ENCODE measurements at regions not wholly inside any gene's neighbourhood (a gene's known extent, or its start where the extent isn't known, plus 50 kb on each side); places are given as distances from the start of the nearest gene placed in this dataset.
"Not testable (repeated sequence)": the region's sequence is repeated elsewhere in the genome, so short reads cannot be mapped to it uniquely, and the experiment has no call there.

- no peaks in the 10 kb centered on the region for H3K9me3 Mint-ChIP-seq
- H3K27me3 Mint-ChIP-seq = peaks cover 13% of the 10 kb centered on the region
- no peak overlapping the region for H3K4me3 Mint-ChIP-seq
- H3K4me1 Mint-ChIP-seq = no peaks in the 10 kb centered on the region
- H3K36me3 Mint-ChIP-seq = no peaks in the 10 kb centered on the region
- H3K27ac Mint-ChIP-seq = no peak overlapping the region
Measured at GRCh38 chr15:96183867-96184266, 146.6 kb upstream of the NR2F2 start.

- H3K27ac Mint-ChIP-seq = no peak overlapping the region
- H3K4me3 Mint-ChIP-seq = no peak overlapping the region
- H3K36me3 Mint-ChIP-seq = no peaks in the 10 kb centered on the region
- no peaks in the 10 kb centered on the region for H3K9me3 Mint-ChIP-seq
- H3K4me1 Mint-ChIP-seq = no peaks in the 10 kb centered on the region
- H3K27me3 Mint-ChIP-seq = peaks cover 13% of the 10 kb centered on the region
Measured at GRCh38 chr15:96184297-96184696, 146.2 kb upstream of the NR2F2 start.

- Mint-ChIP-seq H3K4me3 (no peak overlapping the region), H3K36me3 (no peaks in the 10 kb centered on the region), H3K4me1 (no peaks in the 10 kb centered on the region), H3K27me3 (peaks cover 11% of the 10 kb centered on the region), H3K9me3 (no peaks in the 10 kb centered on the region), H3K27ac (no peak overlapping the region)
Measured at GRCh38 chr15:96186105-96186504, 144.4 kb upstream of the NR2F2 start.

- no peak overlapping the region for H3K4me3 Mint-ChIP-seq
- H3K4me1 Mint-ChIP-seq = no peaks in the 10 kb centered on the region
- no peak overlapping the region for H3K27ac Mint-ChIP-seq
- H3K36me3 Mint-ChIP-seq = no peaks in the 10 kb centered on the region
- H3K9me3 Mint-ChIP-seq = no peaks in the 10 kb centered on the region
- peaks cover 6% of the 10 kb centered on the region for H3K27me3 Mint-ChIP-seq
Measured at GRCh38 chr15:96187341-96188305, 142.9 kb upstream of the NR2F2 start.

GRCh38 chr15:96197721-96198120, 132.8 kb upstream of the NR2F2 start:
- Mint-ChIP-seq H3K27me3 (peaks cover 20% of the 10 kb centered on the region), H3K4me3 (no peak overlapping the region), H3K4me1 (no peaks in the 10 kb centered on the region), H3K36me3 (no peaks in the 10 kb centered on the region), H3K27ac (no peak overlapping the region), H3K9me3 (peaks cover 11% of the 10 kb centered on the region)

GRCh38 chr15:96199111-96199510, 131.4 kb upstream of the NR2F2 start:
- Mint-ChIP-seq H3K4me1 (no peaks in the 10 kb centered on the region), H3K9me3 (peaks cover 16% of the 10 kb centered on the region), H3K4me3 (no peak overlapping the region), H3K27ac (no peak overlapping the region), H3K27me3 (peaks cover 20% of the 10 kb centered on the region), H3K36me3 (no peaks in the 10 kb centered on the region)

GRCh38 chr15:96200357-96200967, 130.0 kb upstream of the NR2F2 start:
- Mint-ChIP-seq H3K27ac (no peak overlapping the region), H3K9me3 (peaks cover 14% of the 10 kb centered on the region), H3K27me3 (peaks cover 20% of the 10 kb centered on the region), H3K4me1 (no peaks in the 10 kb centered on the region), H3K36me3 (no peaks in the 10 kb centered on the region), H3K4me3 (no peak overlapping the region)

GRCh38 chr15:96201696-96202095, 128.8 kb upstream of the NR2F2 start:
- H3K4me3 Mint-ChIP-seq = no peak overlapping the region
- no peaks in the 10 kb centered on the region for H3K36me3 Mint-ChIP-seq
- H3K9me3 Mint-ChIP-seq = peaks cover 11% of the 10 kb centered on the region
- no peaks in the 10 kb centered on the region for H3K4me1 Mint-ChIP-seq
- peaks cover 19% of the 10 kb centered on the region for H3K27me3 Mint-ChIP-seq
- no peak overlapping the region for H3K27ac Mint-ChIP-seq

- not testable (repeated sequence) for H3K27me3 Mint-ChIP-seq, H3K4me3 Mint-ChIP-seq, H3K36me3 Mint-ChIP-seq, H3K4me1 Mint-ChIP-seq, H3K27ac Mint-ChIP-seq
- peaks cover 11% of the 10 kb centered on the region for H3K9me3 Mint-ChIP-seq
Measured at GRCh38 chr15:96205588-96205987, 124.9 kb upstream of the NR2F2 start.

GRCh38 chr15:96207377-96208006, 123.0 kb upstream of the NR2F2 start:
- no peaks in the 10 kb centered on the region for H3K4me1 Mint-ChIP-seq
- H3K27ac Mint-ChIP-seq = no peak overlapping the region
- no peaks in the 10 kb centered on the region for H3K36me3 Mint-ChIP-seq
- H3K4me3 Mint-ChIP-seq = no peak overlapping the region
- peaks cover 5% of the 10 kb centered on the region for H3K9me3 Mint-ChIP-seq
- peaks cover 2% of the 10 kb centered on the region for H3K27me3 Mint-ChIP-seq

GRCh38 chr15:96209285-96209735, 121.2 kb upstream of the NR2F2 start:
- Mint-ChIP-seq H3K36me3 (no peaks in the 10 kb centered on the region), H3K4me1 (no peaks in the 10 kb centered on the region), H3K9me3 (no peaks in the 10 kb centered on the region), H3K27ac (no peak overlapping the region), H3K4me3 (no peak overlapping the region), H3K27me3 (peaks cover 2% of the 10 kb centered on the region)

GRCh38 chr15:96213045-96213444, 117.5 kb upstream of the NR2F2 start:
- H3K36me3 Mint-ChIP-seq = peaks cover 3% of the 10 kb centered on the region
- peaks cover 8% of the 10 kb centered on the region for H3K27me3 Mint-ChIP-seq
- H3K4me3 Mint-ChIP-seq = no peak overlapping the region
- no peak overlapping the region for H3K27ac Mint-ChIP-seq
- H3K4me1 Mint-ChIP-seq = no peaks in the 10 kb centered on the region
- H3K9me3 Mint-ChIP-seq = no peaks in the 10 kb centered on the region

GRCh38 chr15:96213896-96214295, 116.6 kb upstream of the NR2F2 start:
- Mint-ChIP-seq H3K27ac (no peak overlapping the region), H3K36me3 (peaks cover 3% of the 10 kb centered on the region), H3K9me3 (no peaks in the 10 kb centered on the region), H3K4me1 (no peaks in the 10 kb centered on the region), H3K4me3 (no peak overlapping the region), H3K27me3 (peaks cover 10% of the 10 kb centered on the region)

GRCh38 chr15:96216481-96216880, 114.0 kb upstream of the NR2F2 start:
- H3K27ac Mint-ChIP-seq, H3K36me3 Mint-ChIP-seq, H3K4me1 Mint-ChIP-seq, H3K4me3 Mint-ChIP-seq, H3K9me3 Mint-ChIP-seq: not testable (repeated sequence)
- peaks cover 11% of the 10 kb centered on the region for H3K27me3 Mint-ChIP-seq

- no peak overlapping the region for H3K27ac Mint-ChIP-seq
- no peaks in the 10 kb centered on the region for H3K9me3 Mint-ChIP-seq
- H3K4me3 Mint-ChIP-seq = no peak overlapping the region
- no peaks in the 10 kb centered on the region for H3K4me1 Mint-ChIP-seq
- H3K36me3 Mint-ChIP-seq = peaks cover 3% of the 10 kb centered on the region
- peaks cover 12% of the 10 kb centered on the region for H3K27me3 Mint-ChIP-seq
Measured at GRCh38 chr15:96217983-96218382, 112.5 kb upstream of the NR2F2 start.
